Caki2 (cell line): ENCODE measurements at regions not wholly inside any gene's neighbourhood (a gene's known extent, or its start where the extent isn't known, plus 50 kb on each side); places are given as distances from the start of the nearest gene placed in this dataset.
"Not testable (repeated sequence)": the region's sequence is repeated elsewhere in the genome, so short reads cannot be mapped to it uniquely, and the experiment has no call there.

Experiments used
- DNase-seq: peaks from one replicate; pipeline ENCODE4 v3.0.0-alpha.2; 2015; ENCODE audit warnings: low read depth
- in situ Hi-C: cut with HindIII; loops from 2 replicates; pipeline ENCODE4 v1.10.0; 2016; ENCODE audit warnings: low sequenced_read_pairs, low pct_unique_long_range_greater_than_20kb, mixed read lengths

- DNase-seq = no peak
- in situ Hi-C loops = no loop called here
These were observed 72.2 kb upstream of the METTL9 start for GRCh38 chr16:21526923-21527807.

DNA sequence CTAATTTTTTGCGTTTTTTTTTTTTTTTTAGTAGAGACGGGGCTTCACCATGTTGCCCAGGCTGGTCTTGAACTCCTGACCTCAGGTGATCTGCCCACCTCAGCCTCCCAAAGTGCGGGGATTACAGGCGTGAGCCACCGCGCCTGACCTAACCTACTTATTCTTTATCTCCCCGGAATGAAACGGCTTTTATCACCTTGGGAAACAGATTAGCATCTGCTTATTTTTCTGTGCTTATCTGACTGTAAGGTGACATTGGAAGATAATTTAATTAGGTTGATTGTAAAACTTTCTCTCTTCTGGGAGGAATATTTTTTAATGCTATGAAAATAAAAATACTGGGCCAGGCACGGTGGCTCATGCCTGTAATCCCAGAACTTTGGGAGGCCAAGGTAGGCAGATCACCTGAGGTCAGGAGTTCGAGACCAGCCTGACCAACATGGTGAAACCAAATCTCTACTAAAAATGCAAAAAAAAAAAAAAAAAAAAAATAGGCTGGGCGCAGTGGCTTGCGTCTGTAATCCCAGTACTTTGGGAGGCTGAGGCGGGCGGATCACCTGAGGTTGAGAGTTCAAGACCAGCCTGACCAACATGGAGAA lies 70.2 kb upstream of the METTL9 start:
- DNase-seq, in situ Hi-C loops: not testable (repeated sequence)

DNA sequence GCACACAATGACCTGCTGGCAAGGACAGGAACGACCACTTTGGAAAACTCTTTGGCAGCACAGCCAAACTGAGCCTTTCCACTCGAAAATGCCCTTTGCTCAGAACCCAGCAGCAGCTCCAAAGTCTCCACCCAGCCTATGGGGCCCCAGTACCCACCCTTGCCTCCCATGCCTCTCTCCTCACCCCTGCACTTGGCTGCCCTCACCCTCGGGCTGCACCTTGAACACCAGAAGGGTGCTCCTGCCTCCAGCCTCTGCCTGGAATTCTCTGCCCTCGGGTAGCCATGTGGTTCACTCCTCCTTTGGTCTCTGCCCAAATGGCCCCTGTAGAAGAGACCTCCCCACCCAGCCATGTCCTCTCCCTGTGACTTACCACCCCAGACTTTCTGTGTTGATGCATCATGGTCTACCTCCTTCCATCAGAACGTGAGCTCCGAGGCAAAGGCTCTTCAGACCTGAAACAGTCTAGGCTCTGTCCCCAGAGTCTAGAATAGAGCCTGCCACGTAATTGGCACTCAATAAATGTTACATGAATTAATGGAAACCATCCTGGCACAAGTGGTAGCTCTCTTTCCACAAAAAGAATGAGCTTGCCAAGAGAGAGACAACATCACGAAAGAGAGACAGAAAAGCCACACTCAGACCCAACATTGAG lies 68.5 kb upstream of the METTL9 start:
- in situ Hi-C loops, DNase-seq: not testable (repeated sequence)

GRCh38 chr16:21532996-21533395 lies 66.4 kb upstream of the METTL9 start:
- in situ Hi-C loops, DNase-seq: not testable (repeated sequence)

GRCh38 chr16:21533474-21533873 lies 65.9 kb upstream of the METTL9 start:
- in situ Hi-C loops, DNase-seq: not testable (repeated sequence)

DNA sequence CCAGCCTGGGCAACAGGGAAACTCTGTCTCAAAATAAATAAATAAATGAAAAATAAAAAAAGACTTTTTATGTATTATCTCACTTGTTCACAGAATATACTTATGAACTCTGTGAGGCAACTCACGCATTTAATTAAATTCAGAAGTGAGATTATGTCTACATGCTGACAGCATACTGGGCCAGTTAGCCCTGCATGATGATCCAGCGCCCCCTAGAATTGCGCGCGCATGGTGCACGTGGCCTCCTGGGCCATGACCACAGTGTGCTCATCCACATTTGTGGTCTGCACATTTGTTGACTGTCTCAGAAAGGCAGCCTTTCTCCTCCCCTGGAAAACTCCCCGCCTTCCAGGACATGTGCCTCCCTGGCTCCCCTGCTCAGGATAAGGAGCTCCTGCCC lies 64.8 kb upstream of the METTL9 start:
- in situ Hi-C loops, DNase-seq: not testable (repeated sequence)

- in situ Hi-C loops, DNase-seq: not testable (repeated sequence)
These were observed 64.2 kb upstream of the METTL9 start for GRCh38 chr16:21535201-21535600.

DNA sequence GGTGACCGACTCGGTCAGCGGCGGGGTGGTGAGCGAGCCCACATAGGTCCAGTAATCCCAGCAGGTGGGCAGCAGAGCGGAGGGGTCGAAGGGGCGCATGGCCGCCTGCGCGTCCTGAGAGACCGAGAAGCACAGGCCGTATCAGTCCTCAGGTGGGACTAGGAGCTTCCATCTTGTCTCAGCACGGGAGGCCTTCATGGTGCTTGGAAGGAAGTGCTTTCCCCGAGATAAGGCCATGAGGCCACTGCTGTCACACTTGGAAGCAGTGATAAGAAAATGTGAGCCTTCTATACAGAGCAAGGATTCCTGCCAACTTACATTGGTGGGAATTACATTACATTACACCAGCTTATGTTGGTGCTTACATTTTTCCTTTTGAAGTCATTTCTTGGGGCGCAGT lies 62.6 kb upstream of the METTL9 start:
- in situ Hi-C loops, DNase-seq: not testable (repeated sequence)

DNA sequence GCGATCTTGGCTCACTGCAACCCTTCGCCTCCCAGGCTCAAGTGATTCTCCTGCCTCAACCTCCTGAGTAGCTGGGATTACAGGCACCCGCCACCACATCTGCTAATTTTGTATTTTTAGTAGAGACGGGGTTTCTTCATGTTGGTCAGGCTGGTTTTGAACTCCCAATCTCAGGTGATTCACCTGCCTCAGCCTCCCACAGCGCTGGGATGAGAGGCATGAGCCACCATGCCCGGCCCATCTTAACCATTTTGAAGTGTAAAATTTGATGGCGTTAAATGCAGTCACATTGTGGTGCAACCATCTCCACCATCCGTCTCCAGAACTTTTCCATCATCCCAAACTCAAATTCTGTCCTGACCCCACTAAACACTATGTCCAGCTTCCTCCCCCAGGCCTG lies 61.8 kb upstream of the METTL9 start:
- in situ Hi-C loops = not testable (repeated sequence)

GRCh38 chr16:21539107-21539618 lies 60.2 kb upstream of the METTL9 start:
- in situ Hi-C loops, DNase-seq: not testable (repeated sequence)

More for the DNA sequence above, 61.8 kb upstream of the METTL9 start:
- DNase-seq = not testable (repeated sequence)

GRCh38 chr16:21540770-21541433 lies 58.5 kb upstream of the METTL9 start:
- in situ Hi-C loops, DNase-seq: not testable (repeated sequence)

GRCh38 chr16:21541611-21542051 lies 57.7 kb upstream of the METTL9 start:
- DNase-seq, in situ Hi-C loops: not testable (repeated sequence)

DNA sequence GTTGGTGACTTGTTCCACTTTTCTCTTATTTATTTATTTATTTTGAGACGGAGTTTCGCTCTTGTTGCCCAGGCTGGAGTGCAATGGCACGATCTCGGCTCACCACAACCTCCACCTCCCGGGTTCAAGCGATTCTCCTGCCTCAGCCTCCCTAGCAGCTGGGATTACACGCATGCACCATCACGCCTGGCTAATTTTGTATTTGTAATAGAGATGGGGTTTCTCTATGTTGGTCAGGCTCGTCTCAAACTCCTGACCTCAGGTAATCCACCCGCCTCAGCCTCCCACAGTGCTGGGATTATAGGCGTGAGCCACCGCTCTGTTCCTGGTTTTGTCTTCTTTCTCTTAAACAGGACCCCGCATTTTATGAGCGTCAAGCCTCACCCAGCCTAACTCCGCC lies 57.3 kb upstream of the METTL9 start:
- in situ Hi-C loops, DNase-seq: not testable (repeated sequence)

DNA sequence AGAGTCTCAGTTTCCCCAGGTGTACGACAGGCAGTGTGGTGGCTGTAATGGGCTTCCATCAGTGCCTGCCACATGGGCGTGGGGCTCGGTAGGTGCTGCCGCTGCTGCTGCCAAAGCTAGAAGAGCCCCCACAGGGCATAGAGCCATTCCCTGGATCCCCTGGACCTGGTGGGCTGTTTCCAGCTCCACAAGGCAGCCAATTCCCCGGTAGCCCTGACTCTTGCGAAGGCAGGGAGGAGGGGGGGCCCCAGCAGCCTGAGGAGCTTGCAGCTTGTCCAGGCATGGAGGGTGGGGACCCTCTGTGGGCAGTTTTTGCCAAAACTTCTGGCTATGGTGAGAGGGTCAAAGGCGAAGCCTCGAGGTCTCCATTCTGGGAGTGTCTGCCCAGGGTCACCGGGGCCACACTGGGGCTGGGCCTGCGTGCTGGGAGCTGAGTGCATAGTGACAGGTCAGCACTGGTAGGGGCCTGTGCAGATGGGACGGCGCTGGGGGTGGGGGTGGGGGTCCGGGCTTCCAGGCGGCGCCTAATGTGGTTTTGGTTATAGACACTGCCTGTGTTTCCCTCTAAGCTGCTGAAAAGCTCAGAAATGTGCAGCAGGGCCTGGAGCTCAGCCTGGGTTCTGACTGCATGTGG lies 56.8 kb upstream of the METTL9 start:
- DNase-seq, in situ Hi-C loops: not testable (repeated sequence)

GRCh38 chr16:21543151-21543836 lies 56.1 kb upstream of the METTL9 start:
- in situ Hi-C loops, DNase-seq: not testable (repeated sequence)

GRCh38 chr16:21545664-21546326 lies 53.6 kb upstream of the METTL9 start:
- DNase-seq, in situ Hi-C loops: not testable (repeated sequence)

DNA sequence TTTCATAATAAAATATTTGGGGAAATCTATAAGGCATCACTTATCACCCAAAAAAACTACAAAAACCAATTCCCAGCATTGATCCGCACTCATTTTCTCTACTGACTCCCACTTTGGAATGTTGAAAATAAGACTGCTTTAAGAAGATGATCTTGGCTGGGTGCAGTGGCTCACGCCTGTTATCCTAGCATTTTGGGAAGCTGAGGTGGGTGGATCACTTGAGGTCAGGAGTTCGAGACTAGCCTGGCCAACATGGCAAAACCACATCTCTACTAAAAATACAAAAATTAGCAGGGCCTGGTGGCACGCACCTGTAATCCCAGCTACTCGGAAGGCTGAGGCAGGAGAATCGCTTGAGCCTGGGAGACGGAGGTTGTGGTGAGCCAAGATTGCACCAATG lies 50.0 kb upstream of the METTL9 start:
- DNase-seq, in situ Hi-C loops: not testable (repeated sequence)
